ENCODE measurements at regions not wholly inside any gene's neighbourhood (a gene's known extent, or its start where the extent isn't known, plus 50 kb on each side); places are given as distances from the start of the nearest gene placed in this dataset.

GRCh38 chr2:125450092-125450491 lies 1205.9 kb upstream of the GYPC start:
- TF ChIP-seq CTCF (IDR thresholded peaks at IDR 0.05) (no peak), POLR2A (IDR thresholded peaks at IDR 0.05) (no peak)
